ENCODE measurements at regions not wholly inside any gene's neighbourhood (a gene's known extent, or its start where the extent isn't known, plus 50 kb on each side); places are given as distances from the start of the nearest gene placed in this dataset.

DNA sequence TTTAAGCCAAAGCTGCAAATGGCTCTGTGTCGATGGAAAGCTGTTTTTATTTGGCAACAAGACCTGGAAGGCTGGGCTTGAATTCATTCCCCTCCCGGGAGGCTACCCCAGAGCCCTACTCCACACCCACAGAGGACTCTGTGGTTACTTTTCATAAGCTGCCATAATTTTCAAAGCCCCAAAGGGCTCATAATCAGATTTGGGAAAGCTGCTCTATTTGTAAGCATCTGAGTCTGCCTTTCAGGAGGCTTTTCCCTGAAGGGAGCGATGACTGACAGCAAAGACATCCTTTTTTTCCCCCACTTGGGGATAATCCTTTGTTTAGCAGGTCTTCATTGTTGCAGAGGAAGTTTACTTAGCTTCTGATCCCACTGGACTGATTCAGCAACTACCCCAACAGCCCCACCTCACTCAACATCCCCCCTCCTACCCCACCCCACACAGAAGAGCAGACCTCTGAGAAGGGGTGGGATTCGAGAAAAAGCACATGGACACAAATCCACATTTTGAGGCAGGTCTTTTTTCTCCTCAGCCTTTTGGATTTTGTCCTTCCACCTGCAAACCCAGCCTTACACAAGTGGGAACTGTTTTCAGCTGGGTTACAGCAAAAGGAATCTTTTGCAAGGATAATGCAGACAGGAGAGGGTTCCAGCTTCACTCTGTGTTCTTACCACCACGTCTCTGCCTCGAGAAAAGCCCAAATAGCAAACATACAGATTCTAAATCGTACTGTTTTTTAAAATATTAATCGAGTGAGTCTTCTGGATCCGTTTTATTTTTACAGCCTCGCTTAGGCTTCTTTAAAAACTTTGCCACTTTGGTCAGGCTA lies 244.4 kb upstream of the TUT7 start:
- TF ChIP-seq, protein P1, sequence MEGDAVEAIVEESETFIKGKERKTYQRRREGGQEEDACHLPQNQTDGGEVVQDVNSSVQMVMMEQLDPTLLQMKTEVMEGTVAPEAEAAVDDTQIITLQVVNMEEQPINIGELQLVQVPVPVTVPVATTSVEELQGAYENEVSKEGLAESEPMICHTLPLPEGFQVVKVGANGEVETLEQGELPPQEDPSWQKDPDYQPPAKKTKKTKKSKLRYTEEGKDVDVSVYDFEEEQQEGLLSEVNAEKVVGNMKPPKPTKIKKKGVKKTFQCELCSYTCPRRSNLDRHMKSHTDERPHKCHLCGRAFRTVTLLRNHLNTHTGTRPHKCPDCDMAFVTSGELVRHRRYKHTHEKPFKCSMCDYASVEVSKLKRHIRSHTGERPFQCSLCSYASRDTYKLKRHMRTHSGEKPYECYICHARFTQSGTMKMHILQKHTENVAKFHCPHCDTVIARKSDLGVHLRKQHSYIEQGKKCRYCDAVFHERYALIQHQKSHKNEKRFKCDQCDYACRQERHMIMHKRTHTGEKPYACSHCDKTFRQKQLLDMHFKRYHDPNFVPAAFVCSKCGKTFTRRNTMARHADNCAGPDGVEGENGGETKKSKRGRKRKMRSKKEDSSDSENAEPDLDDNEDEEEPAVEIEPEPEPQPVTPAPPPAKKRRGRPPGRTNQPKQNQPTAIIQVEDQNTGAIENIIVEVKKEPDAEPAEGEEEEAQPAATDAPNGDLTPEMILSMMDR (conservative IDR thresholded peaks at IDR 0.05; ENCODE audit: low read depth, low read length), result no peak
- TF ChIP-seq RFX5 (IDR thresholded peaks at IDR 0.05; ENCODE audit: low read depth, low read length) (no peak), RAD21 (IDR thresholded peaks at IDR 0.05; ENCODE audit: low read length) (no peak), MAZ (IDR thresholded peaks at IDR 0.05; ENCODE audit: borderline replicate concordance, low read depth, low read length) (no peak)
